H1 (cell line): ENCODE measurements at regions not wholly inside any gene's neighbourhood (a gene's known extent, or its start where the extent isn't known, plus 50 kb on each side); places are given as distances from the start of the nearest gene placed in this dataset.
A peak's percentile ranks its signal among the peaks of the same experiment; 100 is the strongest.

Source experiments
- CTCF ChIA-PET: fragments of 300-600 bp; sonication (Branson Sonifier 250); formaldehyde crosslinking; loops from one replicate; lab custom pipeline; 2021; ENCODE audit not compliant: partially characterized antibody; lab: Charles Lee
- POLR2A ChIA-PET: fragments of 300-600 bp; sonication (Branson Sonifier 250); formaldehyde crosslinking; loops from one replicate; lab custom pipeline; 2021; ENCODE audit warnings: inconsistent platforms; ENCODE audit not compliant: partially characterized antibody; lab: Charles Lee
- DNase-seq, 2 experiments: peaks; one replicate each; pipeline versions ENCODE4 v3.0.0 to v3.0.0-alpha.2; 2010 to 2022; ENCODE audit warnings: low spot score in 2 of 2, low read depth in 1 of 2, mixed read lengths in 1 of 2
- FAIRE-seq: peaks from 2 replicates; lab custom pipeline; 2011; peaks lifted over from hg19 to GRCh38; lab: Jason Lieb, UNC
- H2AFZ ChIP-seq: 2 replicates; pipeline ENCODE4 v1.8.1; 2012; ENCODE audit warnings: low read length, inconsistent platforms
- H2AK5ac ChIP-seq: 2 replicates; pipeline ENCODE4 v1.6.1; 2013; ENCODE audit warnings: low read depth, low read length
- H2BK120ac ChIP-seq: replicated peaks from 2 replicates; pipeline ENCODE3; 2013; ENCODE audit warnings: low read depth, low read length, inconsistent platforms
- H2BK12ac ChIP-seq: 2 replicates; pipeline ENCODE4 v1.6.1; 2013; ENCODE audit warnings: low read depth, low read length
- H2BK15ac ChIP-seq: 2 replicates; pipeline ENCODE4 v1.6.1; 2013; ENCODE audit warnings: low read length
- H2BK20ac ChIP-seq: 2 replicates; pipeline ENCODE4 v1.6.1; 2013; ENCODE audit warnings: low read length
- H2BK5ac ChIP-seq: 2 replicates; pipeline ENCODE4 v1.6.1; 2013; ENCODE audit warnings: low read depth, low read length
- H3K14ac ChIP-seq: 2 replicates; pipeline ENCODE4 v1.6.1; 2013; ENCODE audit warnings: inconsistent platforms; ENCODE audit not compliant: insufficient read length
- H3K18ac ChIP-seq: 2 replicates; pipeline ENCODE4 v1.6.1; 2013; ENCODE audit warnings: low read length; ENCODE audit errors: extremely low read depth
- H3K23ac ChIP-seq: 2 replicates; pipeline ENCODE4 v1.6.1; 2013; ENCODE audit warnings: inconsistent platforms; ENCODE audit not compliant: insufficient read length
- H3K23me2 ChIP-seq: 2 replicates; pipeline ENCODE4 v1.6.1; 2013; ENCODE audit warnings: low read depth, low read length
- H3K27ac ChIP-seq: 2 replicates; pipeline ENCODE4 v1.6.1; 2011; ENCODE audit warnings: low read depth, low read length, inconsistent platforms
- H3K27me3 ChIP-seq, 4 experiments: replicated peaks in 1 of 4; 1 replicate in 1 of 4; 2 replicates in 3 of 4; pipeline versions ENCODE4 v1.6.1 to v1.8.1; 2011 to 2013; ENCODE audit warnings: low read length in 3 of 4, mild to moderate bottlenecking in 3 of 4, inconsistent platforms in 2 of 4, mixed read lengths in 2 of 4, moderate library complexity in 1 of 4; ENCODE audit not compliant: control insufficient read depth in 3 of 4, insufficient read depth in 3 of 4; ENCODE audit errors: extremely low read depth in 1 of 4
- H3K36me3 ChIP-seq, 4 experiments: 2 replicates each; pipeline versions ENCODE4 v1.6.1 to v1.8.1; 2011 to 2013; ENCODE audit warnings: mild to moderate bottlenecking in 4 of 4, low read length in 3 of 4, moderate library complexity in 2 of 4, control low read depth in 1 of 4, inconsistent platforms in 1 of 4; ENCODE audit not compliant: insufficient read depth in 4 of 4, control insufficient read depth in 2 of 4
- H3K4ac ChIP-seq: replicated peaks from 2 replicates; pipeline ENCODE3; 2013; ENCODE audit warnings: low read length, low read depth, mixed read lengths, inconsistent platforms; ENCODE audit not compliant: insufficient read length
- H3K4me1 ChIP-seq, 4 experiments: replicated peaks in 1 of 4; 1 replicate in 1 of 4; 2 replicates in 3 of 4; pipeline versions ENCODE4 v1.6.1 to v1.8.1; 2011 to 2013; ENCODE audit warnings: low read length in 3 of 4, inconsistent platforms in 2 of 4, mixed read lengths in 1 of 4; ENCODE audit not compliant: insufficient read depth in 4 of 4, control insufficient read depth in 3 of 4
- H3K4me2 ChIP-seq, 2 experiments: 2 replicates each; pipeline versions ENCODE4 v1.6.1 to v1.8.1; 2011 to 2013; ENCODE audit warnings: low read depth in 2 of 2, low read length in 2 of 2, control low read depth in 1 of 2, inconsistent platforms in 1 of 2, mild to moderate bottlenecking in 1 of 2; ENCODE audit not compliant: insufficient read depth in 1 of 2
- H3K4me3 ChIP-seq, 4 experiments: fragments of 200-600, 300-600 bp in 1 of 4; sonication (generic), shearing (Covaris generic), sonication (Bioruptor Twin) in 1 of 4; 2 replicates each; pipeline versions ENCODE4 v1.5.1 to v1.8.1; 2011 to 2016; ENCODE audit warnings: low read length in 4 of 4, low read depth in 3 of 4, control low read depth in 2 of 4, inconsistent platforms in 2 of 4, mild to moderate bottlenecking in 2 of 4, mixed read lengths in 1 of 4, moderate library complexity in 1 of 4; ENCODE audit not compliant: insufficient read depth in 2 of 4; ENCODE audit errors: extremely low read depth in 1 of 4
- H3K56ac ChIP-seq: replicated peaks from 2 replicates; pipeline ENCODE3; 2013; ENCODE audit warnings: low read depth, mild to moderate bottlenecking, mixed read lengths, low read length, inconsistent platforms; ENCODE audit not compliant: insufficient read length
- H3K79me1 ChIP-seq: 2 replicates; pipeline ENCODE4 v1.6.1; 2013; ENCODE audit warnings: low read depth, low read length, control low read depth
- H3K79me2 ChIP-seq, 2 experiments: 2 replicates each; pipeline versions ENCODE4 v1.6.1 to v1.8.1; 2012 to 2013; ENCODE audit warnings: low read length in 2 of 2, mild to moderate bottlenecking in 2 of 2, inconsistent platforms in 1 of 2; ENCODE audit not compliant: insufficient read depth in 2 of 2, control insufficient read depth in 1 of 2
- H3K9ac ChIP-seq, 4 experiments: replicated peaks in 1 of 4; 1 replicate in 1 of 4; 2 replicates in 3 of 4; pipeline versions ENCODE4 v1.6.1 to v1.8.1; 2011 to 2013; ENCODE audit warnings: low read depth in 3 of 4, low read length in 3 of 4, control low read depth in 2 of 4, mild to moderate bottlenecking in 2 of 4, moderate library complexity in 2 of 4, inconsistent platforms in 1 of 4; ENCODE audit errors: extremely low read depth in 1 of 4
- H3K9me3 ChIP-seq, 2 experiments: 2 replicates each; pipeline versions ENCODE4 v1.6.1 to v1.8.1; 2012 to 2013; ENCODE audit warnings: mild to moderate bottlenecking in 2 of 2, moderate library complexity in 2 of 2, control low read depth in 1 of 2, inconsistent platforms in 1 of 2, low read depth in 1 of 2, low read length in 1 of 2, mixed read lengths in 1 of 2; ENCODE audit not compliant: insufficient read depth in 2 of 2
- H4K20me1 ChIP-seq, 2 experiments: replicated peaks in 1 of 2; 2 replicates each; pipeline versions ENCODE3 to v1.8.1; 2011 to 2013; ENCODE audit warnings: inconsistent platforms in 2 of 2, low read length in 2 of 2, mild to moderate bottlenecking in 1 of 2; ENCODE audit not compliant: insufficient read depth in 2 of 2, control insufficient read depth in 1 of 2
- H4K5ac ChIP-seq: 2 replicates; pipeline ENCODE4 v1.6.1; 2013; ENCODE audit warnings: low read length, low read depth, mixed read lengths, inconsistent platforms; ENCODE audit not compliant: insufficient read length
- H4K8ac ChIP-seq: 2 replicates; pipeline ENCODE4 v1.8.0; 2013; ENCODE audit warnings: mild to moderate bottlenecking, moderate library complexity, low read length, inconsistent platforms; ENCODE audit not compliant: insufficient read depth; ENCODE audit errors: extremely low read depth
- H4K91ac ChIP-seq: replicated peaks from 2 replicates; pipeline ENCODE3; 2013; ENCODE audit warnings: low read length, mixed read lengths, inconsistent platforms; ENCODE audit not compliant: insufficient read length
- CTCF ChIP-seq, 3 experiments: IDR thresholded peaks; 1 replicate in 2 of 3; 2 replicates in 1 of 3; pipeline versions ENCODE4 v1.5.1 to v1.6.1; 2011; ENCODE audit warnings: low read length in 3 of 3, mild to moderate bottlenecking in 3 of 3, inconsistent platforms in 2 of 3, low read depth in 1 of 3, moderate library complexity in 1 of 3; ENCODE audit not compliant: insufficient read depth in 1 of 3; ENCODE audit errors: control extremely low read depth in 1 of 3
- RAD21 ChIP-seq, 2 experiments: IDR thresholded peaks in 1 of 2; conservative IDR thresholded peaks in 1 of 2; 2 replicates each; pipeline ENCODE4 v1.6.1; 2011; ENCODE audit warnings: low read depth in 2 of 2, low read length in 2 of 2, improper control_type of control experiment in 1 of 2, inconsistent platforms in 1 of 2, mild to moderate bottlenecking in 1 of 2, moderate library complexity in 1 of 2
- SIRT6 ChIP-seq: IDR thresholded peaks from one replicate; pipeline ENCODE4 v1.7.1; 2012; ENCODE audit warnings: low read length, inconsistent platforms
- WGBS, 2 experiments: shearing (Covaris generic) in 1 of 2; methylation state at CpG; one replicate each; pipeline versions ENCODE4 v1.1.6 to v1.1.7; 2013 to 2015; ENCODE audit warnings: low lambda C conversion rate in 2 of 2, mixed read lengths in 2 of 2, inconsistent platforms in 1 of 2, low coverage in 1 of 2, missing lambda C conversion rate in 1 of 2; ENCODE audit not compliant: insufficient replicate concordance in 2 of 2, insufficient coverage in 1 of 2, insufficient read length in 1 of 2; ENCODE audit errors: extremely low coverage in 1 of 2, missing lambda C conversion rate in 1 of 2; 5-methylcytosine and 5-hydroxymethylcytosine counted together

GRCh38 chr1:65717815-65718454, 74.8 kb upstream of the PDE4B start:
- Histone ChIP-seq H3K9ac (no peak overlapping the region), H4K8ac (no peak overlapping the region), H2AFZ (no peak overlapping the region), H4K20me1 (no peaks in the 10 kb centered on the region), H2BK120ac (no peak overlapping the region), H3K18ac (no peak overlapping the region), H2BK5ac (no peak overlapping the region), H3K4me3 (no peak overlapping the region), H3K23ac (no peak overlapping the region), H3K23me2 (no peaks in the 10 kb centered on the region), H3K4me2 (no peak overlapping the region), H2BK15ac (no peak overlapping the region), H3K27ac (no peak overlapping the region), H2BK20ac (no peak overlapping the region), H2BK12ac (no peak overlapping the region), H3K4me1 (no peaks in the 10 kb centered on the region), H3K79me2 (no peaks in the 10 kb centered on the region), H4K91ac (no peak overlapping the region), H3K9me3 (no peaks in the 10 kb centered on the region)
- ChIA-PET POLR2A (interaction anchor here (0.6 kb wide), 1 partner anchor 19 kb away, joined by 4 read pairs; no protein-coding TSS in a partner anchor), CTCF (interaction anchor here (0.7 to 2.4 kb wide), 11 partner anchors 9 to 728 kb away, joined by 3 to 6 read pairs (median 4); no protein-coding TSS in a partner anchor)
- 85% methylated on average over 3 of the region's 3 CpGs; no CpG with 5 or more reads in 1 of the 2 experiments for WGBS, 2 experiments
- no peak for FAIRE-seq
- TF ChIP-seq SIRT6 (no peak), CTCF (IDR thresholded peaks at IDR 0.05; ENCODE audit: control extremely low read depth in 1 of 3, insufficient read depth in 1 of 3, low read depth in 1 of 3, low read length in 3 of 3) (peak in 2 of 3 experiments; percentile 21; a peak in 2 of 4 replicates), RAD21 (IDR thresholded peaks at IDR 0.05 in 1 of 2, conservative IDR thresholded peaks at IDR 0.05 in 1 of 2; ENCODE audit: low read depth in 2 of 2, low read length in 2 of 2) (peak; percentile 67 to 69)
- TF ChIP-seq, all 59 proteins: peak for 2
- Histone ChIP-seq H3K27me3 (no peaks in the 10 kb centered on the region), H3K14ac (no peak overlapping the region), H4K5ac (no peak overlapping the region), H3K56ac (no peak overlapping the region), H3K4ac (no peak overlapping the region), H2AK5ac (no peak overlapping the region), H3K79me1 (no peaks in the 10 kb centered on the region), H3K36me3 (no peaks in the 10 kb centered on the region)
- DNase-seq, result no peak
